Liver (tissue), 3 donors: ENCODE measurements at regions not wholly inside any gene's neighbourhood (a gene's known extent, or its start where the extent isn't known, plus 50 kb on each side); places are given as distances from the start of the nearest gene placed in this dataset.

Experiments
- CTCF ChIP-seq: fragments of 150-350 bp; IDR thresholded peaks from 2 replicates; pipeline ENCODE4 v1.5.1; 2017; ENCODE audit warnings: improper control_type of control experiment, low read depth, low read length; ENCODE audit not compliant: missing input control
- FOXA1 ChIP-seq: IDR thresholded peaks from 2 replicates; pipeline ENCODE4 v1.6.1; 2016; ENCODE audit warnings: antibody characterized with exemption
- GABPA ChIP-seq, 2 donors: IDR thresholded peaks in 1 of 2; conservative IDR thresholded peaks in 1 of 2; 2 replicates each; pipeline ENCODE4 v1.6.1; 2016; ENCODE audit warnings: antibody characterized with exemption in 2 of 2, mild to moderate bottlenecking in 1 of 2, moderate library complexity in 1 of 2
- HNF4A ChIP-seq, 2 donors: conservative IDR thresholded peaks; 2 replicates each; pipeline ENCODE4 v1.6.1; 2016; ENCODE audit warnings: antibody characterized with exemption in 2 of 2, mild to moderate bottlenecking in 2 of 2
- MAX ChIP-seq: IDR thresholded peaks from 2 replicates; pipeline ENCODE4 v1.6.1; 2016; ENCODE audit warnings: antibody characterized with exemption
- NR2F2 ChIP-seq: IDR thresholded peaks from 2 replicates; pipeline ENCODE4 v1.6.1; 2016; ENCODE audit warnings: antibody characterized with exemption
- RAD21 ChIP-seq, 2 donors: IDR thresholded peaks; 2 replicates each; pipeline ENCODE4 v1.6.1; 2016; ENCODE audit warnings: antibody characterized with exemption in 2 of 2, mild to moderate bottlenecking in 2 of 2
- RXRA ChIP-seq, 2 donors: IDR thresholded peaks; 2 replicates each; pipeline ENCODE4 v1.6.1; 2017 to 2018; ENCODE audit warnings: antibody characterized with exemption in 2 of 2, mild to moderate bottlenecking in 1 of 2
- SP1 ChIP-seq: IDR thresholded peaks from 2 replicates; pipeline ENCODE4 v1.6.1; 2018; ENCODE audit warnings: antibody characterized with exemption, mild to moderate bottlenecking
- TAF1 ChIP-seq: conservative IDR thresholded peaks from 2 replicates; pipeline ENCODE4 v1.6.1; 2016; ENCODE audit warnings: antibody characterized with exemption, mild to moderate bottlenecking
- YY1 ChIP-seq: IDR thresholded peaks from 2 replicates; pipeline ENCODE4 v1.6.1; 2016; ENCODE audit warnings: antibody characterized with exemption, mild to moderate bottlenecking
- TF ChIP-seq, protein P1 (sequence below): IDR thresholded peaks from 2 replicates; pipeline ENCODE4 v1.6.1; 2016; ENCODE audit warnings: antibody characterized with exemption
- TF ChIP-seq, protein P2 (sequence below): IDR thresholded peaks from 2 replicates; pipeline ENCODE4 v1.6.1; 2016; ENCODE audit warnings: antibody characterized with exemption, mild to moderate bottlenecking
- donor health status: healthy.
- donor health status: healthy.

- TF ChIP-seq CTCF (no peak), MAX (no peak), RXRA (IDR thresholded peaks at IDR 0.05) (no peak), TAF1 (no peak), FOXA1 (no peak), GABPA (IDR thresholded peaks at IDR 0.05 in 1 of 2, conservative IDR thresholded peaks at IDR 0.05 in 1 of 2) (no peak), YY1 (no peak), RAD21 (IDR thresholded peaks at IDR 0.05) (no peak), HNF4A (conservative IDR thresholded peaks at IDR 0.05) (no peak), SP1 (no peak), NR2F2 (no peak)
- TF ChIP-seq, protein P1, sequence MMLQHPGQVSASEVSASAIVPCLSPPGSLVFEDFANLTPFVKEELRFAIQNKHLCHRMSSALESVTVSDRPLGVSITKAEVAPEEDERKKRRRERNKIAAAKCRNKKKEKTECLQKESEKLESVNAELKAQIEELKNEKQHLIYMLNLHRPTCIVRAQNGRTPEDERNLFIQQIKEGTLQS: no peak
- TF ChIP-seq, protein P2, sequence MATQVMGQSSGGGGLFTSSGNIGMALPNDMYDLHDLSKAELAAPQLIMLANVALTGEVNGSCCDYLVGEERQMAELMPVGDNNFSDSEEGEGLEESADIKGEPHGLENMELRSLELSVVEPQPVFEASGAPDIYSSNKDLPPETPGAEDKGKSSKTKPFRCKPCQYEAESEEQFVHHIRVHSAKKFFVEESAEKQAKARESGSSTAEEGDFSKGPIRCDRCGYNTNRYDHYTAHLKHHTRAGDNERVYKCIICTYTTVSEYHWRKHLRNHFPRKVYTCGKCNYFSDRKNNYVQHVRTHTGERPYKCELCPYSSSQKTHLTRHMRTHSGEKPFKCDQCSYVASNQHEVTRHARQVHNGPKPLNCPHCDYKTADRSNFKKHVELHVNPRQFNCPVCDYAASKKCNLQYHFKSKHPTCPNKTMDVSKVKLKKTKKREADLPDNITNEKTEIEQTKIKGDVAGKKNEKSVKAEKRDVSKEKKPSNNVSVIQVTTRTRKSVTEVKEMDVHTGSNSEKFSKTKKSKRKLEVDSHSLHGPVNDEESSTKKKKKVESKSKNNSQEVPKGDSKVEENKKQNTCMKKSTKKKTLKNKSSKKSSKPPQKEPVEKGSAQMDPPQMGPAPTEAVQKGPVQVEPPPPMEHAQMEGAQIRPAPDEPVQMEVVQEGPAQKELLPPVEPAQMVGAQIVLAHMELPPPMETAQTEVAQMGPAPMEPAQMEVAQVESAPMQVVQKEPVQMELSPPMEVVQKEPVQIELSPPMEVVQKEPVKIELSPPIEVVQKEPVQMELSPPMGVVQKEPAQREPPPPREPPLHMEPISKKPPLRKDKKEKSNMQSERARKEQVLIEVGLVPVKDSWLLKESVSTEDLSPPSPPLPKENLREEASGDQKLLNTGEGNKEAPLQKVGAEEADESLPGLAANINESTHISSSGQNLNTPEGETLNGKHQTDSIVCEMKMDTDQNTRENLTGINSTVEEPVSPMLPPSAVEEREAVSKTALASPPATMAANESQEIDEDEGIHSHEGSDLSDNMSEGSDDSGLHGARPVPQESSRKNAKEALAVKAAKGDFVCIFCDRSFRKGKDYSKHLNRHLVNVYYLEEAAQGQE: no peak
Measured at GRCh38 chr9:135247227-135247930, 159.9 kb downstream of the OLFM1 start.
